Body of pancreas (tissue), 4 donors: ENCODE measurements at regions not wholly inside any gene's neighbourhood (a gene's known extent, or its start where the extent isn't known, plus 50 kb on each side); places are given as distances from the start of the nearest gene placed in this dataset.

ENCODE experiments used
- ATAC-seq: fragments of 150-250 bp; one replicate; pipeline ENCODE4 v1.9.1; 2016
- DNase-seq, 4 donors: peaks; one replicate each; pipeline ENCODE4 v3.0.0-alpha.2; 2019
- H3K27ac ChIP-seq, 4 donors: fragments of 200-600 bp; sonication (generic); 1 replicate in 3 of 4; 2 replicates in 1 of 4; pipeline versions ENCODE4 v1.5.1 to v1.6.1; 2016 to 2019; ENCODE audit warnings: mild to moderate bottlenecking in 1 of 4, mixed read lengths in 1 of 4, moderate library complexity in 1 of 4
- H3K27me3 ChIP-seq, 2 donors: fragments of 200-600 bp; sonication (generic); one replicate each; pipeline ENCODE4 v1.6.0; 2016; ENCODE audit warnings: mild to moderate bottlenecking in 1 of 2
- H3K36me3 ChIP-seq, 2 donors: fragments of 200-600 bp; sonication (generic); replicated peaks in 1 of 2; 2 replicates each; pipeline ENCODE4 v1.5.1; 2016; ENCODE audit warnings: low read depth in 2 of 2; ENCODE audit not compliant: insufficient read depth in 1 of 2
- H3K4me1 ChIP-seq: fragments of 200-600 bp; sonication (generic); one replicate; pipeline ENCODE4 v1.6.0; 2016
- H3K4me3 ChIP-seq, 2 donors: fragments of 200-600 bp; sonication (generic); 1 replicate in 1 of 2; 2 replicates in 1 of 2; pipeline ENCODE4 v1.5.1; 2016 to 2019
- H3K9me3 ChIP-seq, 3 donors: fragments of 200-600 bp; sonication (generic); 1 replicate in 2 of 3; 2 replicates in 1 of 3; pipeline ENCODE4 v1.5.1; 2016
- POLR2A ChIP-seq, 3 donors: fragments of 450-650 bp; IDR thresholded peaks; one replicate each; pipeline ENCODE4 v1.6.1; 2016; ENCODE audit warnings: antibody characterized with exemption in 3 of 3, mild to moderate bottlenecking in 2 of 3
- whole genome bisulfite sequencing, 2 donors: methylation state at CpG; one replicate each; pipeline ENCODE4 v1.1.5; 2017; 5-methylcytosine and 5-hydroxymethylcytosine counted together
- intact Hi-C: fragments of 100-400 bp; cut with DNase I; formaldehyde crosslinking; loops from one replicate; pipeline ENCODE4 v1.15.1; 2023
- TF ChIP-seq, protein P1 (sequence below), 7 experiments: fragments of 450-650 bp in 4 of 7; fragments of 200-600 bp in 3 of 7; sonication (generic) in 3 of 7; IDR thresholded peaks; one replicate each; pipeline ENCODE4 v1.5.1; 2016 to 2019; ENCODE audit warnings: antibody characterized with exemption in 7 of 7

DNA sequence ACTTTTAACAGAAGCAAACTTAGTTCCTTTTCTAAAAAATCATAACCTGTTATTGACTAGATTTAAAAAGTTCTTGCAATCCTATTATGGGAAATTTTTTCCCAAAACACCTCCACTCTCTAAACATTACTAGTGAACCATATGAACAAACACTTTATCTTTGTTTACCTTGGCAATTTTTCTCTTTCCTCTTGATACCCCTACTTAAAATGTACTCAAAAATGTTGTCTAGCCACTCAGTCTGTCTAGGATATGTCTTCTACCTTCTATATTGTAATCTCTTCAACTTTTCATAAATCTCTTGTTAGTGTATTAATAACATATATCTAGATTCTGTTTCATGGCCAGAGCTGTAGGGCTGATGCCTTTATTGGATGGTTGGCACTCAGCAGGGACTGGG is 630.0 kb upstream of the GRM3 start:
- ATAC-seq = no peak

DNA sequence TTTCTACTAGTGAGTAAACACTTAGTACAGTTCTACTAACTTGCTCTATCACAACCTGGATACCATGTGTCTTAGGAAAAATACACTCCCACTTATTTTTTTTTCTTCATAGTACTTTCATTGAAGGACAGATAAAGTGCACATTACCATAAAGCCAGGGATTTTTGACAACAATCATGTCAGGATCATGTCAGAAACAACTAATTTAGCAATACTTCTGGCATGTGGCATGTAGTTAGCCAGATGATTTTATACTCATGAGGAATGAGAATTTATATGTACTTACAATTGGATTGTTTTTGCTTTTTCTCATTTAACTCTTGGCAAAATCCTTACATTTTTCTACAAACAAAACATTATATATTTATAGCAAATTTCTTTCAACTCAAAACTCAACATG is 630.7 kb upstream of the GRM3 start:
- TF ChIP-seq, protein P1, sequence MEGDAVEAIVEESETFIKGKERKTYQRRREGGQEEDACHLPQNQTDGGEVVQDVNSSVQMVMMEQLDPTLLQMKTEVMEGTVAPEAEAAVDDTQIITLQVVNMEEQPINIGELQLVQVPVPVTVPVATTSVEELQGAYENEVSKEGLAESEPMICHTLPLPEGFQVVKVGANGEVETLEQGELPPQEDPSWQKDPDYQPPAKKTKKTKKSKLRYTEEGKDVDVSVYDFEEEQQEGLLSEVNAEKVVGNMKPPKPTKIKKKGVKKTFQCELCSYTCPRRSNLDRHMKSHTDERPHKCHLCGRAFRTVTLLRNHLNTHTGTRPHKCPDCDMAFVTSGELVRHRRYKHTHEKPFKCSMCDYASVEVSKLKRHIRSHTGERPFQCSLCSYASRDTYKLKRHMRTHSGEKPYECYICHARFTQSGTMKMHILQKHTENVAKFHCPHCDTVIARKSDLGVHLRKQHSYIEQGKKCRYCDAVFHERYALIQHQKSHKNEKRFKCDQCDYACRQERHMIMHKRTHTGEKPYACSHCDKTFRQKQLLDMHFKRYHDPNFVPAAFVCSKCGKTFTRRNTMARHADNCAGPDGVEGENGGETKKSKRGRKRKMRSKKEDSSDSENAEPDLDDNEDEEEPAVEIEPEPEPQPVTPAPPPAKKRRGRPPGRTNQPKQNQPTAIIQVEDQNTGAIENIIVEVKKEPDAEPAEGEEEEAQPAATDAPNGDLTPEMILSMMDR (IDR thresholded peaks at IDR 0.05) = no peak
- no peak for TF ChIP-seq POLR2A (IDR thresholded peaks at IDR 0.05)
- Histone ChIP-seq H3K36me3 (no peaks in the 10 kb centered on the region), H3K9me3 (no peaks in the 10 kb centered on the region), H3K27me3 (no peaks in the 10 kb centered on the region), H3K27ac (no peak overlapping the region), H3K4me1 (no peaks in the 10 kb centered on the region), H3K4me3 (no peak overlapping the region)
- intact Hi-C loops = no loop called here
- ATAC-seq = no peak
- DNase-seq = no peak

More for the DNA sequence above, 630.0 kb upstream of the GRM3 start:
- intact Hi-C loops = no loop called here
- no peak overlapping the region for H3K27ac ChIP-seq
- no peak for DNase-seq
- TF ChIP-seq, protein P1 (IDR thresholded peaks at IDR 0.05) = no peak
- no peak for TF ChIP-seq POLR2A (IDR thresholded peaks at IDR 0.05)
- no peaks in the 10 kb centered on the region for H3K36me3 ChIP-seq
- no peak overlapping the region for H3K4me3 ChIP-seq
- no peaks in the 10 kb centered on the region for H3K27me3 ChIP-seq
- H3K9me3 ChIP-seq = no peaks in the 10 kb centered on the region
- H3K4me1 ChIP-seq = no peaks in the 10 kb centered on the region

DNA sequence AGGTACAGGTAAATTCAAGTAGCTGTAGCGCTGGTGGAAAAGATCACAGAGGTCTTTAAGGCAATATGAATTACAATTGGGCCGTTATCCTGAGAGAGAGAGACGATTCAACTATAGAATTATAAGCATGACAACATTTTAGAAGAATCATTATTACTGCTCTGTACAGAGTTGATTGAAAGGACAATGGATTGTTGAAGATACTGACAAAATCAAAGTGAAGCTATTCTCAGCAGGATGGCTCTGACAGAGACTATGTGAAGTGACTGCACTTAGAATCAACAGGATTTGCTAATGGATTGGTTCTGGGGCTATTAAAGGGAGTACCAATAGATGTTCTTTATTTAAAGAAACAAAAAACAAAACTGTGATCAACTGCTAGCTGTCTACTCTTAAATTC is 634.8 kb upstream of the GRM3 start:
- intact Hi-C loops = no loop called here
- ATAC-seq (no peak), DNase-seq (no peak)
- no peaks in the 10 kb centered on the region for H3K36me3 ChIP-seq
- WGBS, 2 donors = 56 to 62% methylated on average over 3 of the region's 3 CpGs
- H3K27ac ChIP-seq = no peak overlapping the region
- H3K4me3 ChIP-seq = no peak overlapping the region
- TF ChIP-seq, protein P1 (IDR thresholded peaks at IDR 0.05) = no peak
- TF ChIP-seq POLR2A (IDR thresholded peaks at IDR 0.05) = no peak
- H3K4me1 ChIP-seq = no peaks in the 10 kb centered on the region
- no peaks in the 10 kb centered on the region for H3K9me3 ChIP-seq
- no peaks in the 10 kb centered on the region for H3K27me3 ChIP-seq

DNA sequence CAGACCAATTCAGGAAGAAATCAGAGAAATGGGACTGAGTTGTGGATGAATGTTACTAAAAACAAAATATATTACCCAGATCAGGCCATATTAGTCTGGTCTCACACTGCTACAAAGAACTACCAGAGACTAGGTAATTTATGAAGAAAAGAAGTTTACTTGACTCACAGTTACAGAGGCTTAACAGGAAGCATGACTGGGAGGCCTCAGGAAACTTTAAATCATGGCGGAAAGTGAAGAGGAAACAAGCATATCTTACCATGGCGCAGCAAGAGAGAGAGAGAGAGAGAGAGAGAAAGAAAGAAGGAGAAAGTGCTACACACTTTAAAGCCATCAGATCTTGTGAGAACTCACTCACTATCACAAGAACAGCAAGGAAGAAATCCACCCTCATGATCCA is 636.8 kb upstream of the GRM3 start:
- Histone ChIP-seq H3K4me3 (no peak overlapping the region), H3K4me1 (no peaks in the 10 kb centered on the region), H3K27ac (no peak overlapping the region), H3K27me3 (no peaks in the 10 kb centered on the region), H3K36me3 (no peaks in the 10 kb centered on the region), H3K9me3 (peaks cover 0 to 6% (median 3%) of the 10 kb centered on the region in 3 donors)
- DNase-seq (no peak), ATAC-seq (no peak)
- WGBS, 2 donors = 75 to 88% methylated on average over 2 of the region's 2 CpGs
- intact Hi-C loops = no loop called here
- TF ChIP-seq, protein P1 (IDR thresholded peaks at IDR 0.05) = no peak
- TF ChIP-seq POLR2A (IDR thresholded peaks at IDR 0.05) = no peak

DNA sequence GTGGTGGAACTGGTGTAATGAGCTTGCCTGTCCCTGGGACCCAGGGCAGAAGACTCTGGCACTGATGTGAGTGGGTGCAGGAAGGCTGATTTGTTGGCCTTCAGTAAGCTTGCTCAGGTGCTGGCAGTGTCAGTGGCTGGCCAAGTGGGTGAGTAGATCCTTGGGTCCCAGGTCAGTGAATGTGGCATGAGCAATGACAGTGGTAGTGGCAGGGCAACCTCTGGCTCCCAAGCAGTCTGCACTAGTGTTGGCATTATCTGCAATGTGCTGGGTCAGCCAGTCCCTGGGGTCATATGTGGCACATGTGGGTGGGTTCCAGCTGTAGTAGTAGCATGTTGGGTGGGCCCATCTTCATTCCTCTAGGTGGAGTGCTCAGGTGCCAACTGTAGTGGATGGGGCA is 640.9 kb upstream of the GRM3 start:
- DNase-seq = no peak
- no peak for ATAC-seq
- H3K4me1 ChIP-seq = no peaks in the 10 kb centered on the region
- H3K9me3 ChIP-seq = peaks cover 0 to 6% (median 3%) of the 10 kb centered on the region in 3 donors
- no peak for TF ChIP-seq POLR2A (IDR thresholded peaks at IDR 0.05)
- TF ChIP-seq, protein P1 (IDR thresholded peaks at IDR 0.05) = no peak
- H3K27me3 ChIP-seq = no peaks in the 10 kb centered on the region
- intact Hi-C loops = no loop called here
- no peak overlapping the region for H3K4me3 ChIP-seq
- no peaks in the 10 kb centered on the region for H3K36me3 ChIP-seq
- no peak overlapping the region for H3K27ac ChIP-seq
